Keratinocyte (primary cell): ENCODE measurements at regions not wholly inside any gene's neighbourhood (a gene's known extent, or its start where the extent isn't known, plus 50 kb on each side); places are given as distances from the start of the nearest gene placed in this dataset.

ENCODE experiments used
- DNase-seq: peaks from one replicate; pipeline ENCODE4 v3.0.0-alpha.2; 2011; ENCODE audit warnings: low read depth, missing footprints, low spot score
- FAIRE-seq: peaks from 2 replicates; lab custom pipeline; 2011; peaks lifted over from hg19 to GRCh38; lab: Jason Lieb, UNC
- H2AFZ ChIP-seq: 2 replicates; pipeline ENCODE4 v1.6.0; 2012; ENCODE audit warnings: low read length, control low read depth, inconsistent platforms; ENCODE audit not compliant: control insufficient read depth
- H3K27ac ChIP-seq: 2 replicates; pipeline ENCODE4 v1.5.1; 2011; ENCODE audit warnings: low read length; ENCODE audit not compliant: control insufficient read depth, insufficient read depth
- H3K27me3 ChIP-seq: 3 replicates; pipeline ENCODE4 v1.6.0; 2011; ENCODE audit warnings: low read length; ENCODE audit not compliant: control insufficient read depth, insufficient read depth; ENCODE audit errors: extremely low read depth
- H3K36me3 ChIP-seq, 2 experiments: 2 replicates in 1 of 2; 3 replicates in 1 of 2; pipeline ENCODE4 v1.5.1; 2011; ENCODE audit warnings: low read length in 2 of 2, mild to moderate bottlenecking in 1 of 2; ENCODE audit not compliant: control insufficient read depth in 2 of 2, insufficient read depth in 2 of 2; ENCODE audit errors: extremely low read depth in 1 of 2
- H3K4me1 ChIP-seq: 3 replicates; pipeline ENCODE4 v1.5.1; 2011; ENCODE audit warnings: low read length; ENCODE audit not compliant: control insufficient read depth, insufficient read depth; ENCODE audit errors: extremely low read depth
- H3K4me2 ChIP-seq: 3 replicates; pipeline ENCODE4 v1.6.0; 2011; ENCODE audit warnings: low read depth, low read length; ENCODE audit not compliant: control insufficient read depth, insufficient read depth; ENCODE audit errors: extremely low read depth
- H3K4me3 ChIP-seq, 3 experiments: fragments of 200-600 bp in 1 of 3; sonication (generic) in 1 of 3; 2 replicates in 2 of 3; 3 replicates in 1 of 3; pipeline ENCODE4 v1.5.1; 2011 to 2016; ENCODE audit warnings: low read length in 3 of 3, mild to moderate bottlenecking in 3 of 3, control low read depth in 2 of 3, inconsistent platforms in 1 of 3, low read depth in 1 of 3, mixed read lengths in 1 of 3, mixed run types in 1 of 3, moderate library complexity in 1 of 3; ENCODE audit not compliant: control insufficient read depth in 2 of 3, insufficient read depth in 2 of 3; ENCODE audit errors: extremely low read depth in 1 of 3
- H3K79me2 ChIP-seq: 2 replicates; pipeline ENCODE4 v1.6.0; 2012; ENCODE audit warnings: low read length; ENCODE audit not compliant: control insufficient read depth, insufficient read depth
- H3K9ac ChIP-seq: 3 replicates; pipeline ENCODE4 v1.6.0; 2011; ENCODE audit warnings: low read length; ENCODE audit not compliant: control insufficient read depth, insufficient read depth; ENCODE audit errors: extremely low read depth
- H3K9me1 ChIP-seq: 3 replicates; pipeline ENCODE4 v1.6.0; 2011; ENCODE audit warnings: low read length; ENCODE audit not compliant: control insufficient read depth, insufficient read depth; ENCODE audit errors: extremely low read depth
- H3K9me3 ChIP-seq: 2 replicates; pipeline ENCODE4 v1.5.1; 2012; ENCODE audit warnings: low read depth, low read length; ENCODE audit not compliant: control insufficient read depth
- H4K20me1 ChIP-seq: 3 replicates; pipeline ENCODE4 v1.6.0; 2011; ENCODE audit warnings: low read length; ENCODE audit not compliant: control insufficient read depth, insufficient read depth; ENCODE audit errors: extremely low read depth
- CTCF ChIP-seq, 3 experiments: IDR thresholded peaks in 1 of 3; conservative IDR thresholded peaks in 1 of 3; optimal IDR thresholded peaks in 1 of 3; 2 replicates in 2 of 3; 3 replicates in 1 of 3; pipeline versions ENCODE3 to v1.5.1; 2011; ENCODE audit warnings: low read length in 3 of 3, mild to moderate bottlenecking in 3 of 3, moderate library complexity in 2 of 3, control low read depth in 1 of 3, inconsistent platforms in 1 of 3; ENCODE audit not compliant: insufficient read depth in 2 of 3; ENCODE audit errors: extremely low read depth in 1 of 3
- EZH2 ChIP-seq: IDR thresholded peaks from one replicate; pipeline ENCODE4 v1.6.1; 2012; ENCODE audit warnings: inconsistent platforms, mild to moderate bottlenecking, low read length, moderate library complexity
- dilution Hi-C: fragments of 300-500 bp; cut with MboI; formaldehyde crosslinking; loops from one replicate; pipeline ENCODE4 v1.7.0; 2020; ENCODE audit warnings: low sequenced_read_pairs; ENCODE audit not compliant: extremely low pct_ligation_motif_present

GRCh38 chr16:75860326-75861053 is 134.2 kb upstream of the CPHXL start:
- FAIRE-seq = no peak
- no peaks in the 10 kb centered on the region for H3K79me2 ChIP-seq
- H2AFZ ChIP-seq = no peak overlapping the region
- no peaks in the 10 kb centered on the region for H3K9me3 ChIP-seq
- no peaks in the 10 kb centered on the region for H3K9me1 ChIP-seq
- H3K4me2 ChIP-seq = no peak overlapping the region
- H3K27ac ChIP-seq = no peak overlapping the region
- dilution Hi-C loops = no loop called here
- no peaks in the 10 kb centered on the region for H4K20me1 ChIP-seq
- no peak for TF ChIP-seq CTCF (optimal IDR thresholded peaks at IDR 0.05 in 1 of 3, IDR thresholded peaks at IDR 0.05 in 1 of 3, conservative IDR thresholded peaks at IDR 0.05 in 1 of 3; ENCODE audit: extremely low read depth in 1 of 3, insufficient read depth in 2 of 3, low read length in 3 of 3)
- no peak for TF ChIP-seq EZH2
- no peak for DNase-seq
- H3K4me1 ChIP-seq = no peaks in the 10 kb centered on the region
- no peak overlapping the region for H3K4me3 ChIP-seq
- no peaks in the 10 kb centered on the region for H3K27me3 ChIP-seq
- no peak overlapping the region for H3K9ac ChIP-seq
- H3K36me3 ChIP-seq = no peaks in the 10 kb centered on the region

- Histone ChIP-seq H3K4me3 (no peak overlapping the region), H3K9ac (no peak overlapping the region), H3K4me1 (no peaks in the 10 kb centered on the region), H3K27me3 (no peaks in the 10 kb centered on the region), H3K9me1 (no peaks in the 10 kb centered on the region), H4K20me1 (no peaks in the 10 kb centered on the region), H3K9me3 (no peaks in the 10 kb centered on the region), H3K27ac (no peak overlapping the region), H3K36me3 (no peaks in the 10 kb centered on the region), H3K4me2 (no peak overlapping the region), H2AFZ (no peak overlapping the region), H3K79me2 (no peaks in the 10 kb centered on the region)
- FAIRE-seq (no peak), DNase-seq (no peak)
- dilution Hi-C loops = no loop called here
- TF ChIP-seq CTCF (optimal IDR thresholded peaks at IDR 0.05 in 1 of 3, IDR thresholded peaks at IDR 0.05 in 1 of 3, conservative IDR thresholded peaks at IDR 0.05 in 1 of 3; ENCODE audit: extremely low read depth in 1 of 3, insufficient read depth in 2 of 3, low read length in 3 of 3) = no peak
- no peak for TF ChIP-seq EZH2
Measured at GRCh38 chr16:75861311-75862097, 135.2 kb upstream of the CPHXL start.
